WTC11 (cell line): ENCODE measurements at regions not wholly inside any gene's neighbourhood (a gene's known extent, or its start where the extent isn't known, plus 50 kb on each side); places are given as distances from the start of the nearest gene placed in this dataset.

Experiments used
- ATAC-seq: fragments of 200-7000 bp; cut with Tn5 transposase; 2 replicates; pipeline ENCODE4 v1.10.0; 2021; ENCODE audit warnings: mild to moderate bottlenecking, moderate library complexity
- CTCF ChIA-PET: fragments of 300-600 bp; sonication (Branson Sonifier 250); formaldehyde crosslinking; loops from one replicate; lab custom pipeline; 2021; ENCODE audit warnings: antibody characterized with exemption; lab: Charles Lee
- POLR2A ChIA-PET: fragments of 350-600 bp; sonication (Branson Sonifier 250); formaldehyde crosslinking; loops from one replicate; lab custom pipeline; 2021; ENCODE audit warnings: antibody characterized with exemption; lab: Charles Lee
- DNase-seq: peaks from one replicate; pipeline ENCODE4 v3.0.0; 2021; ENCODE audit warnings: low spot score
- H3K27ac Mint-ChIP-seq: 2 replicates; pipeline ENCODE4 v1.8.0; 2021; ENCODE audit warnings: mixed read lengths
- H3K27me3 Mint-ChIP-seq: 2 replicates; pipeline ENCODE4 v1.8.0; 2021; ENCODE audit warnings: low read depth, mild to moderate bottlenecking, moderate library complexity, mixed read lengths
- H3K36me3 Mint-ChIP-seq: 2 replicates; pipeline ENCODE4 v1.8.0; 2021; ENCODE audit warnings: mixed read lengths
- H3K4me1 Mint-ChIP-seq: 2 replicates; pipeline ENCODE4 v1.8.0; 2022; ENCODE audit warnings: mixed read lengths
- H3K4me3 Mint-ChIP-seq: 2 replicates; pipeline ENCODE4 v1.8.0; 2021; ENCODE audit warnings: mild to moderate bottlenecking, moderate library complexity, mixed read lengths
- H3K9me3 Mint-ChIP-seq: 2 replicates; pipeline ENCODE4 v1.8.0; 2021; ENCODE audit warnings: mixed read lengths
- ATF1 ChIP-seq: sonication (generic); formaldehyde crosslinking; IDR thresholded peaks from 2 replicates; pipeline ENCODE4 v1.8.1; 2023; ENCODE audit warnings: mild to moderate bottlenecking, moderate library complexity, missing genetic modification reagents
- CREB1 ChIP-seq: sonication (generic); formaldehyde crosslinking; IDR thresholded peaks from 2 replicates; pipeline ENCODE4 v1.8.0; 2023; ENCODE audit warnings: mild to moderate bottlenecking, missing genetic modification reagents
- FOXP1 ChIP-seq: sonication (generic); formaldehyde crosslinking; IDR thresholded peaks from 2 replicates; pipeline ENCODE4 v1.8.0; 2022; ENCODE audit warnings: missing genetic modification reagents, mild to moderate bottlenecking, moderate library complexity, borderline replicate concordance
- JUN ChIP-seq: sonication (generic); formaldehyde crosslinking; IDR thresholded peaks from 2 replicates; pipeline ENCODE4 v1.8.0; 2023; ENCODE audit warnings: mild to moderate bottlenecking, missing genetic modification reagents
- NFATC4 ChIP-seq: fragments of 250-450 bp; sonication (Bioruptor Pico); IDR thresholded peaks from 2 replicates; pipeline ENCODE4 v1.9.0; 2021; ENCODE audit warnings: mild to moderate bottlenecking
- NR2C2 ChIP-seq: sonication (generic); formaldehyde crosslinking; IDR thresholded peaks from 2 replicates; pipeline ENCODE4 v1.8.0; 2022; ENCODE audit warnings: mild to moderate bottlenecking, missing genetic modification reagents
- RORB ChIP-seq: fragments of 250-450 bp; sonication (Bioruptor Pico); IDR thresholded peaks from 2 replicates; pipeline ENCODE4 v1.9.0; 2021; ENCODE audit warnings: mild to moderate bottlenecking
- SMAD3 ChIP-seq: sonication (generic); formaldehyde crosslinking; IDR thresholded peaks from 2 replicates; pipeline ENCODE4 v1.8.0; 2022; ENCODE audit warnings: missing genetic modification reagents, mild to moderate bottlenecking, borderline replicate concordance
- SOX15 ChIP-seq: fragments of 250-450 bp; sonication (Bioruptor Pico); IDR thresholded peaks from 2 replicates; pipeline ENCODE4 v1.9.0; 2021; ENCODE audit warnings: mild to moderate bottlenecking
- ZBTB21 ChIP-seq: sonication (generic); formaldehyde crosslinking; IDR thresholded peaks from 2 replicates; pipeline ENCODE4 v1.8.1; 2023; ENCODE audit warnings: mild to moderate bottlenecking, missing genetic modification reagents, borderline replicate concordance
- TF ChIP-seq, protein P1 (sequence below): fragments of 250-450 bp; sonication (Bioruptor Pico); IDR thresholded peaks from 2 replicates; pipeline ENCODE4 v1.9.0; 2021; ENCODE audit warnings: mild to moderate bottlenecking
- TF ChIP-seq, protein P2 (sequence below): sonication (generic); formaldehyde crosslinking; IDR thresholded peaks from 2 replicates; pipeline ENCODE4 v1.8.0; 2022; ENCODE audit warnings: mild to moderate bottlenecking, missing genetic modification reagents
- TF ChIP-seq, protein P3 (sequence below): sonication (generic); formaldehyde crosslinking; IDR thresholded peaks from 2 replicates; pipeline ENCODE4 v1.8.1; 2023; ENCODE audit warnings: mild to moderate bottlenecking, missing genetic modification reagents, moderate library complexity
- TF ChIP-seq, protein P4 (sequence below): sonication (generic); formaldehyde crosslinking; conservative IDR thresholded peaks from 2 replicates; pipeline ENCODE4 v1.8.1; 2022; ENCODE audit warnings: mild to moderate bottlenecking, missing genetic modification reagents
- TF ChIP-seq, protein P5 (sequence below): sonication (generic); formaldehyde crosslinking; IDR thresholded peaks from 2 replicates; pipeline ENCODE4 v1.8.0; 2022; ENCODE audit warnings: mild to moderate bottlenecking, missing genetic modification reagents
- TF ChIP-seq, protein P6 (sequence below): sonication (generic); formaldehyde crosslinking; IDR thresholded peaks from 2 replicates; pipeline ENCODE4 v1.8.1; 2023; ENCODE audit warnings: mild to moderate bottlenecking, moderate library complexity, missing genetic modification reagents
- TF ChIP-seq, protein P7 (sequence below): sonication (generic); formaldehyde crosslinking; IDR thresholded peaks from 2 replicates; pipeline ENCODE4 v1.8.1; 2023; ENCODE audit warnings: mild to moderate bottlenecking, missing genetic modification reagents
- TF ChIP-seq, protein P8 (sequence below): fragments of 250-450 bp; sonication (Bioruptor Pico); IDR thresholded peaks from 2 replicates; pipeline ENCODE4 v1.9.0; 2021; ENCODE audit warnings: mild to moderate bottlenecking, borderline replicate concordance

DNA sequence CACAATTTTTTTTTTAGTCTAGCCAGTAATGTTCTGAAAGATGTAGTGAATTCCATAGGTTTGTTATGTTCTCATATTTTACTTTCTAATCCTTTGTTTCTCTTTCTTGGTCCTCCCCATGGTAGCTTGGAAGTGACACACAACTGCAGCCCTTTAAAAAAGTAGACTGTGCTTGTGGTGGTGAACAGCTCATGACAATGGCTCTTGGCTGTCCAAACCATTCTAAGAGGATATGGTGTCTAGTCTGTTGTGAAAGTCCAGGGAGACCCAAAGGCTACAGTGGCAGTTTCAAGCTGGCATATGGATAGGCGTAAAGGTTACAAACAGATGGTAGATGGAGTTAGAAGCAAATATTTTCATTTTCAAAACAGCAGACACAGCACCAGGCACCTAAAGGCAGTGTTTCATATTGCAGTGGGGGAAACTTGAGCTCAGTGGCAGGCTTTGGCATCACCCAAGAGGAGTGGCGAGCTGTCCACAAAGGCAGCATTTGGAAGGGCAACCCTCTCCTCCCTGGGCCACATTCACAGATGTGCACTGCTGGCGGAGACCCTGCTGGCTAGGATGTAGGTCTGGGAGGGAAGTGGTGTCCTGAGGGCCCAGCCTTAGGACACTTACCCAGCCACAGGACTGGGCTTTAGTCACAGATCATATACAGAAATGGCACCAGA lies 102.1 kb downstream of the DYRK2 start (continued):
- TF ChIP-seq, protein P1, sequence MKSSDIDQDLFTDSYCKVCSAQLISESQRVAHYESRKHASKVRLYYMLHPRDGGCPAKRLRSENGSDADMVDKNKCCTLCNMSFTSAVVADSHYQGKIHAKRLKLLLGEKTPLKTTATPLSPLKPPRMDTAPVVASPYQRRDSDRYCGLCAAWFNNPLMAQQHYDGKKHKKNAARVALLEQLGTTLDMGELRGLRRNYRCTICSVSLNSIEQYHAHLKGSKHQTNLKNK, result no peak
- TF ChIP-seq, protein P2, sequence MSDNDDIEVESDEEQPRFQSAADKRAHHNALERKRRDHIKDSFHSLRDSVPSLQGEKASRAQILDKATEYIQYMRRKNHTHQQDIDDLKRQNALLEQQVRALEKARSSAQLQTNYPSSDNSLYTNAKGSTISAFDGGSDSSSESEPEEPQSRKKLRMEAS (CRISPR knock-in tag), result no peak
- TF ChIP-seq JUN (CRISPR knock-in tag) (no peak), RORB (CRISPR knock-in tag) (no peak), FOXP1 (CRISPR knock-in tag) (no peak), SMAD3 (CRISPR knock-in tag) (no peak), NR2C2 (CRISPR knock-in tag) (no peak), CREB1 (no peak), ATF1 (CRISPR knock-in tag) (no peak), ZBTB21 (CRISPR knock-in tag) (no peak)
- TF ChIP-seq, protein P3, sequence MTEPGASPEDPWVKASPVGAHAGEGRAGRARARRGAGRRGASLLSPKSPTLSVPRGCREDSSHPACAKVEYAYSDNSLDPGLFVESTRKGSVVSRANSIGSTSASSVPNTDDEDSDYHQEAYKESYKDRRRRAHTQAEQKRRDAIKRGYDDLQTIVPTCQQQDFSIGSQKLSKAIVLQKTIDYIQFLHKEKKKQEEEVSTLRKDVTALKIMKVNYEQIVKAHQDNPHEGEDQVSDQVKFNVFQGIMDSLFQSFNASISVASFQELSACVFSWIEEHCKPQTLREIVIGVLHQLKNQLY (CRISPR knock-in tag), result no peak
- TF ChIP-seq, protein P4, sequence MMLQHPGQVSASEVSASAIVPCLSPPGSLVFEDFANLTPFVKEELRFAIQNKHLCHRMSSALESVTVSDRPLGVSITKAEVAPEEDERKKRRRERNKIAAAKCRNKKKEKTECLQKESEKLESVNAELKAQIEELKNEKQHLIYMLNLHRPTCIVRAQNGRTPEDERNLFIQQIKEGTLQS (CRISPR knock-in tag), result no peak
- TF ChIP-seq, protein P5, sequence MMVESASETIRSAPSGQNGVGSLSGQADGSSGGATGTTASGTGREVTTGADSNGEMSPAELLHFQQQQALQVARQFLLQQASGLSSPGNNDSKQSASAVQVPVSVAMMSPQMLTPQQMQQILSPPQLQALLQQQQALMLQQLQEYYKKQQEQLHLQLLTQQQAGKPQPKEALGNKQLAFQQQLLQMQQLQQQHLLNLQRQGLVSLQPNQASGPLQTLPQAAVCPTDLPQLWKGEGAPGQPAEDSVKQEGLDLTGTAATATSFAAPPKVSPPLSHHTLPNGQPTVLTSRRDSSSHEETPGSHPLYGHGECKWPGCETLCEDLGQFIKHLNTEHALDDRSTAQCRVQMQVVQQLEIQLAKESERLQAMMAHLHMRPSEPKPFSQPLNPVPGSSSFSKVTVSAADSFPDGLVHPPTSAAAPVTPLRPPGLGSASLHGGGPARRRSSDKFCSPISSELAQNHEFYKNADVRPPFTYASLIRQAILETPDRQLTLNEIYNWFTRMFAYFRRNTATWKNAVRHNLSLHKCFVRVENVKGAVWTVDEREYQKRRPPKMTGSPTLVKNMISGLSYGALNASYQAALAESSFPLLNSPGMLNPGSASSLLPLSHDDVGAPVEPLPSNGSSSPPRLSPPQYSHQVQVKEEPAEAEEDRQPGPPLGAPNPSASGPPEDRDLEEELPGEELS (CRISPR knock-in tag), result no peak
- TF ChIP-seq, protein P6, sequence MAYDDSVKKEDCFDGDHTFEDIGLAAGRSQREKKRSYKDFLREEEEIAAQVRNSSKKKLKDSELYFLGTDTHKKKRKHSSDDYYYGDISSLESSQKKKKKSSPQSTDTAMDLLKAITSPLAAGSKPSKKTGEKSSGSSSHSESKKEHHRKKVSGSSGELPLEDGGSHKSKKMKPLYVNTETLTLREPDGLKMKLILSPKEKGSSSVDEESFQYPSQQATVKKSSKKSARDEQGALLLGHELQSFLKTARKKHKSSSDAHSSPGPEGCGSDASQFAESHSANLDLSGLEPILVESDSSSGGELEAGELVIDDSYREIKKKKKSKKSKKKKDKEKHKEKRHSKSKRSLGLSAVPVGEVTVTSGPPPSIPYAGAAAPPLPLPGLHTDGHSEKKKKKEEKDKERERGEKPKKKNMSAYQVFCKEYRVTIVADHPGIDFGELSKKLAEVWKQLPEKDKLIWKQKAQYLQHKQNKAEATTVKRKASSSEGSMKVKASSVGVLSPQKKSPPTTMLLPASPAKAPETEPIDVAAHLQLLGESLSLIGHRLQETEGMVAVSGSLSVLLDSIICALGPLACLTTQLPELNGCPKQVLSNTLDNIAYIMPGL (CRISPR knock-in tag), result no peak

DNA sequence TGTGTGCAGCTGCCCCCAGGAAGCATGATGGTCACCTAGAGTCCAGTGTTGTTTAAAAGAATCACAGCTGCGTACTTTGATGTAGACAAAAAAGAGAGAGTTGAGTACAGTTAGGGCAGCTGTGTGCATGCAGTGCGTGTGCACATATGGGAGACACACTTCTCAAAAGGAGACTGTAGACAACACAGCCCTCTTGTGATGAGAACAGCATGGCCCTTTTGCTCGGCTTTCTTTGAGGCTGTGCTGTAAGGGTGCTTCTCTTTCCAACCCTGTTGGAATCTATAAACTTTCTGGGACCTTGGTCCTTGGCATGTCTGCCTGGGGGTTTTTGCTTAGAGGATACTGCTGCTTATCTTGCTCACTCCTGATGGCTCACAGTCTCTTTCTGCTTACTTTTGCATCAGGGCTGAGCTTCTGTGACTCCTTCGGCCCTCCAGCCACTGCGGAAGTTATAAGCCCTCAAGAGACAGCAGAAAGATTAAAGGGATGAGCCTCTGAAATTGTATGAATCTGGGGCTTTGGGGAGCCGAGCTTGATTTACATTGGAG lies 102.9 kb downstream of the DYRK2 start:
- no peaks in the 10 kb centered on the region for H3K27me3 Mint-ChIP-seq
- CTCF ChIA-PET, result interaction anchor here (1.0 kb wide), 1 partner anchor 191 kb away, joined by 4 read pairs; no protein-coding TSS in a partner anchor
- no peak for ATAC-seq
- TF ChIP-seq, protein P7, sequence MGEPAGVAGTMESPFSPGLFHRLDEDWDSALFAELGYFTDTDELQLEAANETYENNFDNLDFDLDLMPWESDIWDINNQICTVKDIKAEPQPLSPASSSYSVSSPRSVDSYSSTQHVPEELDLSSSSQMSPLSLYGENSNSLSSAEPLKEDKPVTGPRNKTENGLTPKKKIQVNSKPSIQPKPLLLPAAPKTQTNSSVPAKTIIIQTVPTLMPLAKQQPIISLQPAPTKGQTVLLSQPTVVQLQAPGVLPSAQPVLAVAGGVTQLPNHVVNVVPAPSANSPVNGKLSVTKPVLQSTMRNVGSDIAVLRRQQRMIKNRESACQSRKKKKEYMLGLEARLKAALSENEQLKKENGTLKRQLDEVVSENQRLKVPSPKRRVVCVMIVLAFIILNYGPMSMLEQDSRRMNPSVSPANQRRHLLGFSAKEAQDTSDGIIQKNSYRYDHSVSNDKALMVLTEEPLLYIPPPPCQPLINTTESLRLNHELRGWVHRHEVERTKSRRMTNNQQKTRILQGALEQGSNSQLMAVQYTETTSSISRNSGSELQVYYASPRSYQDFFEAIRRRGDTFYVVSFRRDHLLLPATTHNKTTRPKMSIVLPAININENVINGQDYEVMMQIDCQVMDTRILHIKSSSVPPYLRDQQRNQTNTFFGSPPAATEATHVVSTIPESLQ (CRISPR knock-in tag), result no peak
- TF ChIP-seq SOX15 (CRISPR knock-in tag) (no peak), NFATC4 (CRISPR knock-in tag) (no peak)
- TF ChIP-seq, protein P8, sequence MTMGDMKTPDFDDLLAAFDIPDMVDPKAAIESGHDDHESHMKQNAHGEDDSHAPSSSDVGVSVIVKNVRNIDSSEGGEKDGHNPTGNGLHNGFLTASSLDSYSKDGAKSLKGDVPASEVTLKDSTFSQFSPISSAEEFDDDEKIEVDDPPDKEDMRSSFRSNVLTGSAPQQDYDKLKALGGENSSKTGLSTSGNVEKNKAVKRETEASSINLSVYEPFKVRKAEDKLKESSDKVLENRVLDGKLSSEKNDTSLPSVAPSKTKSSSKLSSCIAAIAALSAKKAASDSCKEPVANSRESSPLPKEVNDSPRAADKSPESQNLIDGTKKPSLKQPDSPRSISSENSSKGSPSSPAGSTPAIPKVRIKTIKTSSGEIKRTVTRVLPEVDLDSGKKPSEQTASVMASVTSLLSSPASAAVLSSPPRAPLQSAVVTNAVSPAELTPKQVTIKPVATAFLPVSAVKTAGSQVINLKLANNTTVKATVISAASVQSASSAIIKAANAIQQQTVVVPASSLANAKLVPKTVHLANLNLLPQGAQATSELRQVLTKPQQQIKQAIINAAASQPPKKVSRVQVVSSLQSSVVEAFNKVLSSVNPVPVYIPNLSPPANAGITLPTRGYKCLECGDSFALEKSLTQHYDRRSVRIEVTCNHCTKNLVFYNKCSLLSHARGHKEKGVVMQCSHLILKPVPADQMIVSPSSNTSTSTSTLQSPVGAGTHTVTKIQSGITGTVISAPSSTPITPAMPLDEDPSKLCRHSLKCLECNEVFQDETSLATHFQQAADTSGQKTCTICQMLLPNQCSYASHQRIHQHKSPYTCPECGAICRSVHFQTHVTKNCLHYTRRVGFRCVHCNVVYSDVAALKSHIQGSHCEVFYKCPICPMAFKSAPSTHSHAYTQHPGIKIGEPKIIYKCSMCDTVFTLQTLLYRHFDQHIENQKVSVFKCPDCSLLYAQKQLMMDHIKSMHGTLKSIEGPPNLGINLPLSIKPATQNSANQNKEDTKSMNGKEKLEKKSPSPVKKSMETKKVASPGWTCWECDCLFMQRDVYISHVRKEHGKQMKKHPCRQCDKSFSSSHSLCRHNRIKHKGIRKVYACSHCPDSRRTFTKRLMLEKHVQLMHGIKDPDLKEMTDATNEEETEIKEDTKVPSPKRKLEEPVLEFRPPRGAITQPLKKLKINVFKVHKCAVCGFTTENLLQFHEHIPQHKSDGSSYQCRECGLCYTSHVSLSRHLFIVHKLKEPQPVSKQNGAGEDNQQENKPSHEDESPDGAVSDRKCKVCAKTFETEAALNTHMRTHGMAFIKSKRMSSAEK, result no peak
- TF ChIP-seq, all 79 proteins: peak for 0
- Mint-ChIP-seq H3K9me3 (peaks cover under 1% of the 10 kb centered on the region; the same call in 1 of the 2 replicates), H3K27ac (no peak overlapping the region), H3K36me3 (no peaks in the 10 kb centered on the region), H3K4me3 (no peak overlapping the region), H3K4me1 (peaks cover 11% of the 10 kb centered on the region)
- no peak for DNase-seq
- POLR2A ChIA-PET, result no interaction called here
